Spinal cord (tissue), 10 donors: ENCODE measurements at regions not wholly inside any gene's neighbourhood (a gene's known extent, or its start where the extent isn't known, plus 50 kb on each side); places are given as distances from the start of the nearest gene placed in this dataset. TPM values are rescaled to one million over a fixed set of nuclear protein-coding genes. Genes with fewer than 3 reads are reported as not detected.

Source experiments
- DNase-seq, 6 donors: peaks; one replicate each; pipeline versions ENCODE4 v3.0.0 to v3.0.0-alpha.2; 2013 to 2015; ENCODE audit warnings: low spot score in 6 of 6, low read depth in 4 of 6
- H3K27ac ChIP-seq: one replicate; pipeline ENCODE4 v1.5.1; 2013; ENCODE audit warnings: low read depth, low read length, control low read depth
- H3K27me3 ChIP-seq: one replicate; pipeline ENCODE4 v1.6.1; 2013; ENCODE audit warnings: low read length; ENCODE audit not compliant: control insufficient read depth, insufficient read depth
- H3K36me3 ChIP-seq: one replicate; pipeline ENCODE4 v1.6.1; 2013; ENCODE audit warnings: low read length; ENCODE audit not compliant: control insufficient read depth, insufficient read depth
- H3K4me1 ChIP-seq: one replicate; pipeline ENCODE4 v1.6.1; 2013; ENCODE audit warnings: low read length; ENCODE audit not compliant: control insufficient read depth, insufficient read depth
- H3K4me3 ChIP-seq: one replicate; pipeline ENCODE4 v1.5.1; 2013; ENCODE audit warnings: low read depth, low read length, control low read depth
- H3K9me3 ChIP-seq: one replicate; pipeline ENCODE4 v1.6.1; 2013; ENCODE audit warnings: low read length; ENCODE audit not compliant: control insufficient read depth, insufficient read depth
- WGBS: methylation state at CpG from one replicate; pipeline ENCODE4 v1.1.5; 2013; ENCODE audit warnings: missing lambda C conversion rate; ENCODE audit not compliant: insufficient coverage; 5-methylcytosine and 5-hydroxymethylcytosine counted together
- small RNA-seq: library from RNA; depleted of rRNA; stranded (forward); fragments of <200 nt; gene quantifications from one replicate; pipeline ENCODE3, GENCODE V24; 2014; ENCODE audit warnings: low replicate concordance
- donor health status: healthy.

- peak in 1 of 6 donors; percentile 11 for DNase-seq
- Histone ChIP-seq H3K36me3 (no peaks in the 10 kb centered on the region), H3K27me3 (no peaks in the 10 kb centered on the region), H3K9me3 (no peaks in the 10 kb centered on the region), H3K4me3 (no peak overlapping the region), H3K4me1 (no peaks in the 10 kb centered on the region), H3K27ac (no peak overlapping the region)
- no CpG with 5 or more reads among the region's 1 CpG for WGBS
These were observed 55.6 kb upstream of the CPNE8 start for GRCh38 chr12:38961012-38961411.

GRCh38 chr12:38956337-38956736 lies 50.9 kb upstream of the CPNE8 start:
- H3K4me3 ChIP-seq: no peak overlapping the region
- H3K4me1 ChIP-seq: no peaks in the 10 kb centered on the region
- no peaks in the 10 kb centered on the region for H3K9me3 ChIP-seq
- no peak for DNase-seq
- no peaks in the 10 kb centered on the region for H3K27me3 ChIP-seq
- H3K27ac ChIP-seq: no peak overlapping the region
- no peaks in the 10 kb centered on the region for H3K36me3 ChIP-seq

Small RNA genes lying in the stretch of these regions (small RNA-seq; reads per million reads assigned to genes)
- gene AC084373.1: not detected
